ENCODE measurements at regions not wholly inside any gene's neighbourhood (a gene's known extent, or its start where the extent isn't known, plus 50 kb on each side); places are given as distances from the start of the nearest gene placed in this dataset.

DNA sequence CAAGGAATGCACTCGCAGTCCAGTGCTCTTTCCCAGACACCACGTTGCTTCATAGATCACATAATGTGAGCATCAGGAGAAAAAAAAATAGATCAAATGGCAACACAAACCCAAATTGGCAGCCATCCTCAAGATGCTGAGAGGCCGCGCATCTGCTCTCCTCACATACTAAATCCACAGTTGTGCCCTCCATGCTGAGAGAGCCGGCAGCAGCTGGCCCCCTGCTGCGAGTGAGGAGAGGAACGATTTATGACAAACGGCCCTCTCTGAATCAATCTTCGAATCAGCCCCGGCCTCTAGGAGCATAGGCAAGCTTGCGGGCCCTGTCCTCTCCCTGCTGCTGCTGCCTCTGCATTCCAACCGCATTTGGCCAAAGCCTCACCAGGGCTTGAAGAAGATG is 159.9 kb upstream of the TENM4 start:
- Histone ChIP-seq H3K27me3 (ENCODE audit: control insufficient read depth, insufficient read depth, low read length) (no peaks in the 10 kb centered on the region), H3K4me3 (ENCODE audit: low read depth, low read length) (no peak overlapping the region), H3K36me3 (ENCODE audit: control insufficient read depth, insufficient read depth, low read length) (no peaks in the 10 kb centered on the region)
- TF ChIP-seq, protein P1, sequence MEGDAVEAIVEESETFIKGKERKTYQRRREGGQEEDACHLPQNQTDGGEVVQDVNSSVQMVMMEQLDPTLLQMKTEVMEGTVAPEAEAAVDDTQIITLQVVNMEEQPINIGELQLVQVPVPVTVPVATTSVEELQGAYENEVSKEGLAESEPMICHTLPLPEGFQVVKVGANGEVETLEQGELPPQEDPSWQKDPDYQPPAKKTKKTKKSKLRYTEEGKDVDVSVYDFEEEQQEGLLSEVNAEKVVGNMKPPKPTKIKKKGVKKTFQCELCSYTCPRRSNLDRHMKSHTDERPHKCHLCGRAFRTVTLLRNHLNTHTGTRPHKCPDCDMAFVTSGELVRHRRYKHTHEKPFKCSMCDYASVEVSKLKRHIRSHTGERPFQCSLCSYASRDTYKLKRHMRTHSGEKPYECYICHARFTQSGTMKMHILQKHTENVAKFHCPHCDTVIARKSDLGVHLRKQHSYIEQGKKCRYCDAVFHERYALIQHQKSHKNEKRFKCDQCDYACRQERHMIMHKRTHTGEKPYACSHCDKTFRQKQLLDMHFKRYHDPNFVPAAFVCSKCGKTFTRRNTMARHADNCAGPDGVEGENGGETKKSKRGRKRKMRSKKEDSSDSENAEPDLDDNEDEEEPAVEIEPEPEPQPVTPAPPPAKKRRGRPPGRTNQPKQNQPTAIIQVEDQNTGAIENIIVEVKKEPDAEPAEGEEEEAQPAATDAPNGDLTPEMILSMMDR (IDR thresholded peaks at IDR 0.05; ENCODE audit: insufficient read depth, low read length, severe bottlenecking): no peak
- no peak for DNase-seq (ENCODE audit: low read depth)
- FAIRE-seq: no peak

DNA sequence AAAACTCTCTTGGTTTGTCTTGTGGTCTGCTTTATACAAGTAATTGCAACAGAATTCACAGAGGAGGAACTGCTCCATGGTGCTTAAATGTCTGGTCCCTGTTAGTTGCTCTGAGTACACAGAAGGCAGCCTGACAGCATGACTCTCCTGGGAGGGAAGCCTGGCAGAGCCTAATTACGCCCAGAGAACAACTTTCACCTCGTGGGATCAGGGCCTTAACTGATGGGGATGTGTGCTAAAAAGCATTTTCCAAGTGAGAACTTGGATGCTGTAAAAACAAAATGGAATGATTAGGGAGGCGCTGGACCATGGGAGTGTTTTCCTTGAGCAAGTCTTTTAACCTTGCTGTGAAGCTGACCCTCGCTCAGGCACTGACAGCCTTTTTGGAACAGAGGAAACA is 154.0 kb upstream of the TENM4 start:
- TF ChIP-seq, protein P1 (IDR thresholded peaks at IDR 0.05; ENCODE audit: insufficient read depth, low read length, severe bottlenecking): no peak
- H3K27me3 ChIP-seq (ENCODE audit: control insufficient read depth, insufficient read depth, low read length): no peaks in the 10 kb centered on the region
- DNase-seq (ENCODE audit: low read depth): no peak
- no peak overlapping the region for H3K4me3 ChIP-seq (ENCODE audit: low read depth, low read length)
- H3K36me3 ChIP-seq (ENCODE audit: control insufficient read depth, insufficient read depth, low read length): no peaks in the 10 kb centered on the region
- FAIRE-seq: no peak

DNA sequence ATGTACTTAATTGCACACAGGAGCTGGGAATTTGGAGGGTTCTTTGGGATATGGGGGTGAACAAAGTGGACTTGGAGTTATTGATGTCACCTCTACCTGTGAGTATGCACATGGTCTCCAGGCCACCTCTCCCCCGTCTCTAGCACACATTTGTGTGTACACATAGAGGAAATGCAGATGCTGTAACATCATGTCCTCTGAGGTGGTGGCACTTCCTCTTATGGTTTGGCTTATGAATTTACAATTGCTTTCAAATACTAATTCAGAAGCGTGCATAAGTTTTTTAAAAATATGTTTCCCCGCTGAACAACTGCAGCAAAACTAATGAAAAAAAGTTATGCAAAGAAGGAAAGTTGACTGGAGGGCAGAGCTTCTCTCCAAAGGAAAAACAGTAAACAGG is 152.0 kb upstream of the TENM4 start:
- FAIRE-seq: no peak
- Histone ChIP-seq H3K27me3 (ENCODE audit: control insufficient read depth, insufficient read depth, low read length) (no peaks in the 10 kb centered on the region), H3K4me3 (ENCODE audit: low read depth, low read length) (no peak overlapping the region), H3K36me3 (ENCODE audit: control insufficient read depth, insufficient read depth, low read length) (no peaks in the 10 kb centered on the region)
- TF ChIP-seq, protein P1 (IDR thresholded peaks at IDR 0.05; ENCODE audit: insufficient read depth, low read length, severe bottlenecking): no peak
- DNase-seq (ENCODE audit: low read depth): no peak

DNA sequence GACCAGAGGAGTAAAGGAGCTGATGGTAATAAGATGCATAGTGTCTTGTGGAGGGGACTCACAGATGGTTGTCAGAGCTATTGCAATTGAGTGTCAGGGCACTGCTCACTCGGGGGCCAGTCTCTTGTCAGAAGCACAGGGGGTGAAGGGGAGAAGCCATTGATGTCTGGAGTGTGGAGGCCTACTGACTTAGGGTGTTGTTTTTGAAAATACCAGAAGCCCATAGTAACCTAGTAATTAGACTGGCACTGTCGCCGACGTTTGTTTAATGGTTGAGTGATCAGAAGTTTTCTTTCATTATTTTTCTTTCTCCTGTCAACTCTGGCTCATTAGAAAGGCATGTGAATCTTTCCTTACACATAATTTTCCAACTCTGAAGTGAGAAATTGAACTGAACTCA is 151.6 kb upstream of the TENM4 start:
- no peaks in the 10 kb centered on the region for H3K36me3 ChIP-seq (ENCODE audit: control insufficient read depth, insufficient read depth, low read length)
- H3K4me3 ChIP-seq (ENCODE audit: low read depth, low read length): no peak overlapping the region
- no peaks in the 10 kb centered on the region for H3K27me3 ChIP-seq (ENCODE audit: control insufficient read depth, insufficient read depth, low read length)
- FAIRE-seq (no peak), DNase-seq (ENCODE audit: low read depth) (no peak)
- TF ChIP-seq, protein P1 (IDR thresholded peaks at IDR 0.05; ENCODE audit: insufficient read depth, low read length, severe bottlenecking): no peak

DNA sequence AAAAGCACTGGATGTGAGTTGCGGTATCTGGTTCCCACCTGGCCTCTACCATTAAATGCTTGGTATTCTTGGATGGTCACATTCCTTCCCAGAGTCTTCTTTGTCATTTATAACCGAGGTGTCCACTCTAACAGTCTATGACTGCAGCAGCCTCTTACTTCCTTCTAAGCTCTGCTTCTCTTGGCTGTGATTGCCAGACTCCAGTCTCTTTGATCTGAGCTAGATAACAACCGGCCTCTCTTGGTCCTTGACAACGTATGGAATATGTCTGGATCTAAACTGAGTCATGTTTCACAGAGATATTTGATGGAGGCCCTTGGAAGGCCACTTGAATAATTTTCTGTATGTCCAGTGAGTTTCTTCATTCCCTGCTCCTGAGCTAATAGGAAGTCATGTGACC is 141.6 kb upstream of the TENM4 start:
- FAIRE-seq: no peak
- H3K36me3 ChIP-seq (ENCODE audit: control insufficient read depth, insufficient read depth, low read length): no peaks in the 10 kb centered on the region
- no peak for DNase-seq (ENCODE audit: low read depth)
- H3K4me3 ChIP-seq (ENCODE audit: low read depth, low read length): no peak overlapping the region
- TF ChIP-seq, protein P1 (IDR thresholded peaks at IDR 0.05; ENCODE audit: insufficient read depth, low read length, severe bottlenecking): no peak
- no peaks in the 10 kb centered on the region for H3K27me3 ChIP-seq (ENCODE audit: control insufficient read depth, insufficient read depth, low read length)

DNA sequence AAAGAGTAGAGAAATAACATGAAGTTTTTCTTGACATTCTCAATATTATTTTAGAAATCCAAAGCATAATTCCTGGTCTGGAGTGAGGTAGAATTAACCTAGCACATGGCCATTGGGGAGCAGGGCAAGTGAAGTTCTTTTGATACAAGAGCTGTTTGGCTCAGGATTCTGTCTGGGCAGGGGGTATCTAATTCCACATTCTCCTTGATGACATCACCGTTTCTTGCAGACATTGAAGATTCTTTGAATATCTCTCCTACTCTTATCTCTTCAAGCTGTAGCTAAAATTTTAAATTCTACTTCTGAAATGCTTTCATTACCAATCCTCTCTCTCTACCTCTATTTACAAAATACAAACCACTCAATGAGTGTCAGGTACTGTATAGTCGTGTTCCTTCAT is 138.2 kb upstream of the TENM4 start:
- DNase-seq (ENCODE audit: low read depth) (no peak), FAIRE-seq (no peak)
- no peaks in the 10 kb centered on the region for H3K36me3 ChIP-seq (ENCODE audit: control insufficient read depth, insufficient read depth, low read length)
- no peak overlapping the region for H3K4me3 ChIP-seq (ENCODE audit: low read depth, low read length)
- H3K27me3 ChIP-seq (ENCODE audit: control insufficient read depth, insufficient read depth, low read length): no peaks in the 10 kb centered on the region
- TF ChIP-seq, protein P1 (IDR thresholded peaks at IDR 0.05; ENCODE audit: insufficient read depth, low read length, severe bottlenecking): no peak
